GM12878 (cell line): ENCODE measurements at regions not wholly inside any gene's neighbourhood (a gene's known extent, or its start where the extent isn't known, plus 50 kb on each side); places are given as distances from the start of the nearest gene placed in this dataset.

Experiments used
- ATAC-seq: fragments of 200-7000 bp; cut with Tn5 transposase; 3 replicates; pipeline ENCODE4 v1.9.1; 2020; ENCODE audit warnings: mild to moderate bottlenecking, moderate library complexity
- BruUV-seq: library from RNA; stranded (reverse); fragments of 400-500 nt; replicated peaks from 2 replicates; lab custom pipeline; 2021; lab: Mats Ljungman, UMichigan
- CTCF ChIA-PET: fragments of 300-600 bp; sonication (Branson Sonifier 250); formaldehyde crosslinking; extraction: SDS; loops from one replicate; lab custom pipeline; 2021; ENCODE audit warnings: inconsistent platforms; lab: Yijun Ruan, JAX
- POLR2A ChIA-PET: fragments of 350-600 bp; formaldehyde crosslinking; extraction: SDS; loops from one replicate; lab custom pipeline; 2021; ENCODE audit warnings: inconsistent platforms; lab: Charles Lee
- RAD21 ChIA-PET: fragments of 300-600 bp; sonication (Branson Sonifier 250); formaldehyde crosslinking; loops from one replicate; lab custom pipeline; 2023; ENCODE audit warnings: antibody characterized with exemption; ENCODE audit not compliant: unreplicated experiment; lab: Charles Lee
- SMC1A ChIA-PET: fragments of 300-600 bp; sonication (Branson Sonifier 250); formaldehyde crosslinking; loops from one replicate; lab custom pipeline; 2023; ENCODE audit not compliant: unreplicated experiment, uncharacterized antibody; lab: Charles Lee
- DNase-seq: peaks from one replicate; pipeline ENCODE4 v3.0.0-alpha.2; 2011; ENCODE audit warnings: low read depth, low spot score
- FAIRE-seq: peaks from 3 replicates; lab custom pipeline; 2011; peaks lifted over from hg19 to GRCh38; lab: Jason Lieb, UNC
- H2AFZ ChIP-seq: 2 replicates; pipeline ENCODE4 v1.6.0; 2011; ENCODE audit warnings: low read depth, low read length, control low read depth; ENCODE audit not compliant: control insufficient read depth
- H3K27ac ChIP-seq: 2 replicates; pipeline ENCODE4 v1.5.1; 2011; ENCODE audit warnings: control low read depth; ENCODE audit not compliant: control insufficient read depth, insufficient read depth
- H3K27me3 ChIP-seq, 2 experiments: replicated peaks in 1 of 2; 2 replicates each; pipeline versions ENCODE4 v1.6.0 to v1.6.1; 2011; ENCODE audit warnings: low read length in 1 of 2; ENCODE audit not compliant: control insufficient read depth in 2 of 2, insufficient read depth in 2 of 2
- H3K36me3 ChIP-seq, 2 experiments: 2 replicates each; pipeline ENCODE4 v1.5.1; 2011; ENCODE audit warnings: low read length in 1 of 2; ENCODE audit not compliant: control insufficient read depth in 2 of 2, insufficient read depth in 2 of 2
- H3K4me1 ChIP-seq: 2 replicates; pipeline ENCODE4 v1.6.1; 2011; ENCODE audit warnings: mild to moderate bottlenecking, low read length, moderate library complexity, mixed read lengths; ENCODE audit not compliant: control insufficient read depth, insufficient read depth
- H3K4me2 ChIP-seq: 2 replicates; pipeline ENCODE4 v1.6.0; 2011; ENCODE audit warnings: control low read depth; ENCODE audit not compliant: control insufficient read depth, insufficient read depth
- H3K4me3 ChIP-seq: fragments of 200-600 bp; sonication (generic); 2 replicates; pipeline ENCODE4 v1.5.1; 2016
- H3K79me2 ChIP-seq: 2 replicates; pipeline ENCODE4 v1.6.0; 2011; ENCODE audit warnings: low read length; ENCODE audit not compliant: control insufficient read depth, insufficient read depth
- H3K9ac ChIP-seq: 2 replicates; pipeline ENCODE4 v1.8.0; 2011; ENCODE audit warnings: low read length, control low read depth, mixed read lengths; ENCODE audit not compliant: control insufficient read depth, insufficient read depth
- H3K9me3 ChIP-seq: replicated peaks from 3 replicates; pipeline ENCODE4 v1.5.1; 2011; ENCODE audit warnings: mild to moderate bottlenecking, low read length; ENCODE audit not compliant: control insufficient read depth, insufficient read depth
- H4K20me1 ChIP-seq: 2 replicates; pipeline ENCODE4 v1.6.0; 2011; ENCODE audit not compliant: control insufficient read depth, insufficient read depth
- BACH1 ChIP-seq: fragments of 450-650 bp; IDR thresholded peaks from 2 replicates; pipeline ENCODE4 v1.6.1; 2017; ENCODE audit warnings: mild to moderate bottlenecking, borderline replicate concordance
- CBFB ChIP-seq: IDR thresholded peaks from 2 replicates; pipeline ENCODE4 v1.6.1; 2016; ENCODE audit warnings: antibody characterized with exemption, low read depth
- CEBPZ ChIP-seq: fragments of 150-350 bp; IDR thresholded peaks from 2 replicates; pipeline ENCODE4 v1.6.1; 2016; ENCODE audit warnings: low read depth, low read length
- CHD2 ChIP-seq: IDR thresholded peaks from 2 replicates; pipeline ENCODE4 v1.6.1; 2011; ENCODE audit warnings: low read depth, low read length, improper control_type of control experiment, borderline replicate concordance
- WGBS: methylation state at CpG from one replicate; pipeline ENCODE4 v1.1.6; 2016; ENCODE audit warnings: low lambda C conversion rate; ENCODE audit not compliant: insufficient replicate concordance, insufficient coverage; ENCODE audit errors: missing lambda C conversion rate; 5-methylcytosine and 5-hydroxymethylcytosine counted together
- in situ Hi-C: fragments of 300-500 bp; cut with MboI; formaldehyde crosslinking; loops from 9 replicates; pipeline ENCODE4 v1.14.3; 2018; ENCODE audit warnings: mixed read lengths
- intact Hi-C: fragments of 100-400 bp; cut with micrococcal nuclease; formaldehyde crosslinking; loops from one replicate; pipeline ENCODE4 v1.14.2; 2022; ENCODE audit not compliant: unreplicated experiment

GRCh38 chr5:173395933-173396308, 67.7 kb upstream of the STC2 start:
- H3K4me2 ChIP-seq, result no peak overlapping the region
- TF ChIP-seq BACH1 (no peak), CBFB (no peak), CEBPZ (no peak), CHD2 (no peak)
- TF ChIP-seq, all 136 proteins: peak for 0
- H3K27me3 ChIP-seq, result no peaks in the 10 kb centered on the region
- no TSS peak for BruUV-seq
- H3K36me3 ChIP-seq, result no peaks in the 10 kb centered on the region
- no peak overlapping the region for H3K4me3 ChIP-seq
- H4K20me1 ChIP-seq, result no peaks in the 10 kb centered on the region
- no peak for ATAC-seq
- intact Hi-C loops (no loop called here), in situ Hi-C loops (no loop called here)
- H3K79me2 ChIP-seq, result no peaks in the 10 kb centered on the region
- H3K9ac ChIP-seq, result no peak overlapping the region
- POLR2A ChIA-PET, result no interaction called here
- FAIRE-seq, result no peak
- SMC1A ChIA-PET, result no interaction called here
- no peak for DNase-seq
- no peak overlapping the region for H3K27ac ChIP-seq
- RAD21 ChIA-PET, result no interaction called here
- no peak overlapping the region for H2AFZ ChIP-seq
- no peaks in the 10 kb centered on the region for H3K9me3 ChIP-seq
- 14% methylated on average over 7 of the region's 7 CpGs for WGBS
- no peaks in the 10 kb centered on the region for H3K4me1 ChIP-seq
- CTCF ChIA-PET, result interaction anchor here (0.6 kb wide), 1 partner anchor 194 kb away, joined by 4 read pairs; no protein-coding TSS in a partner anchor
